GM12878 (cell line): ENCODE measurements at regions not wholly inside any gene's neighbourhood (a gene's known extent, or its start where the extent isn't known, plus 50 kb on each side); places are given as distances from the start of the nearest gene placed in this dataset.

ENCODE experiments used
- ATAC-seq: fragments of 200-7000 bp; cut with Tn5 transposase; 3 replicates; pipeline ENCODE4 v1.9.1; 2020; ENCODE audit warnings: mild to moderate bottlenecking, moderate library complexity
- BruUV-seq: library from RNA; stranded (reverse); fragments of 400-500 nt; replicated peaks from 2 replicates; lab custom pipeline; 2021; lab: Mats Ljungman, UMichigan
- CTCF ChIA-PET: fragments of 300-600 bp; sonication (Branson Sonifier 250); formaldehyde crosslinking; extraction: SDS; loops from one replicate; lab custom pipeline; 2021; ENCODE audit warnings: inconsistent platforms; lab: Yijun Ruan, JAX
- POLR2A ChIA-PET: fragments of 350-600 bp; formaldehyde crosslinking; extraction: SDS; loops from one replicate; lab custom pipeline; 2021; ENCODE audit warnings: inconsistent platforms; lab: Charles Lee
- RAD21 ChIA-PET: fragments of 300-600 bp; sonication (Branson Sonifier 250); formaldehyde crosslinking; loops from one replicate; lab custom pipeline; 2023; ENCODE audit warnings: antibody characterized with exemption; ENCODE audit not compliant: unreplicated experiment; lab: Charles Lee
- SMC1A ChIA-PET: fragments of 300-600 bp; sonication (Branson Sonifier 250); formaldehyde crosslinking; loops from one replicate; lab custom pipeline; 2023; ENCODE audit not compliant: unreplicated experiment, uncharacterized antibody; lab: Charles Lee
- DNase-seq: peaks from one replicate; pipeline ENCODE4 v3.0.0-alpha.2; 2011; ENCODE audit warnings: low read depth, low spot score
- FAIRE-seq: peaks from 3 replicates; lab custom pipeline; 2011; peaks lifted over from hg19 to GRCh38; lab: Jason Lieb, UNC
- H2AFZ ChIP-seq: 2 replicates; pipeline ENCODE4 v1.6.0; 2011; ENCODE audit warnings: low read depth, low read length, control low read depth; ENCODE audit not compliant: control insufficient read depth
- H3K27ac ChIP-seq: 2 replicates; pipeline ENCODE4 v1.5.1; 2011; ENCODE audit warnings: control low read depth; ENCODE audit not compliant: control insufficient read depth, insufficient read depth
- H3K27me3 ChIP-seq, 2 experiments: replicated peaks in 1 of 2; 2 replicates each; pipeline versions ENCODE4 v1.6.0 to v1.6.1; 2011; ENCODE audit warnings: low read length in 1 of 2; ENCODE audit not compliant: control insufficient read depth in 2 of 2, insufficient read depth in 2 of 2
- H3K36me3 ChIP-seq, 2 experiments: 2 replicates each; pipeline ENCODE4 v1.5.1; 2011; ENCODE audit warnings: low read length in 1 of 2; ENCODE audit not compliant: control insufficient read depth in 2 of 2, insufficient read depth in 2 of 2
- H3K4me1 ChIP-seq: 2 replicates; pipeline ENCODE4 v1.6.1; 2011; ENCODE audit warnings: mild to moderate bottlenecking, low read length, moderate library complexity, mixed read lengths; ENCODE audit not compliant: control insufficient read depth, insufficient read depth
- H3K4me2 ChIP-seq: 2 replicates; pipeline ENCODE4 v1.6.0; 2011; ENCODE audit warnings: control low read depth; ENCODE audit not compliant: control insufficient read depth, insufficient read depth
- H3K4me3 ChIP-seq: fragments of 200-600 bp; sonication (generic); 2 replicates; pipeline ENCODE4 v1.5.1; 2016
- H3K79me2 ChIP-seq: 2 replicates; pipeline ENCODE4 v1.6.0; 2011; ENCODE audit warnings: low read length; ENCODE audit not compliant: control insufficient read depth, insufficient read depth
- H3K9ac ChIP-seq: 2 replicates; pipeline ENCODE4 v1.8.0; 2011; ENCODE audit warnings: low read length, control low read depth, mixed read lengths; ENCODE audit not compliant: control insufficient read depth, insufficient read depth
- H3K9me3 ChIP-seq: replicated peaks from 3 replicates; pipeline ENCODE4 v1.5.1; 2011; ENCODE audit warnings: mild to moderate bottlenecking, low read length; ENCODE audit not compliant: control insufficient read depth, insufficient read depth
- H4K20me1 ChIP-seq: 2 replicates; pipeline ENCODE4 v1.6.0; 2011; ENCODE audit not compliant: control insufficient read depth, insufficient read depth
- BRCA1 ChIP-seq: IDR thresholded peaks from 2 replicates; pipeline ENCODE4 v1.6.1; 2011; ENCODE audit warnings: low read depth, low read length, improper control_type of control experiment
- CBX3 ChIP-seq: fragments of 200-600 bp; sonication (generic); IDR thresholded peaks from 2 replicates; pipeline ENCODE4 v1.6.1; 2016; ENCODE audit warnings: low read depth, borderline replicate concordance
- FOXK2 ChIP-seq: fragments of 450-650 bp; IDR thresholded peaks from 2 replicates; pipeline ENCODE4 v1.6.1; 2017; ENCODE audit warnings: mild to moderate bottlenecking, moderate library complexity
- GABPA ChIP-seq: IDR thresholded peaks from 2 replicates; pipeline ENCODE4 v1.6.1; 2014; ENCODE audit warnings: antibody characterized with exemption, low read depth, mild to moderate bottlenecking, inconsistent platforms
- GATAD2B ChIP-seq: fragments of 450-650 bp; conservative IDR thresholded peaks from 2 replicates; pipeline ENCODE4 v1.6.1; 2017; ENCODE audit warnings: low read depth, mild to moderate bottlenecking, moderate library complexity
- NFIC ChIP-seq: IDR thresholded peaks from 2 replicates; pipeline ENCODE4 v1.6.1; 2012; ENCODE audit warnings: low read depth, mild to moderate bottlenecking, inconsistent platforms, low read length, moderate library complexity
- NR2C1 ChIP-seq: fragments of 450-650 bp; IDR thresholded peaks from 2 replicates; pipeline ENCODE4 v1.6.1; 2017; ENCODE audit warnings: antibody characterized with exemption, mild to moderate bottlenecking, moderate library complexity
- POLR2AphosphoS2 ChIP-seq: IDR thresholded peaks from 2 replicates; pipeline ENCODE4 v1.6.1; 2011; ENCODE audit warnings: low read depth, mild to moderate bottlenecking, low read length, improper control_type of control experiment, moderate library complexity
- RBBP5 ChIP-seq: fragments of 200-600 bp; sonication (generic); conservative IDR thresholded peaks from 2 replicates; pipeline ENCODE4 v1.6.1; 2016
- RCOR1 ChIP-seq: conservative IDR thresholded peaks from 2 replicates; pipeline ENCODE4 v1.6.1; 2012; ENCODE audit warnings: low read depth, low read length, improper control_type of control experiment
- RUNX3 ChIP-seq: IDR thresholded peaks from 2 replicates; pipeline ENCODE4 v1.6.1; 2012; ENCODE audit warnings: low read length, inconsistent platforms
- STAT3 ChIP-seq: IDR thresholded peaks from 2 replicates; pipeline ENCODE4 v1.6.1; 2011; ENCODE audit warnings: low read depth, low read length, improper control_type of control experiment
- TARDBP ChIP-seq: IDR thresholded peaks from 2 replicates; pipeline ENCODE4 v1.6.1; 2016; ENCODE audit warnings: borderline replicate concordance
- WGBS: methylation state at CpG from one replicate; pipeline ENCODE4 v1.1.6; 2016; ENCODE audit warnings: low lambda C conversion rate; ENCODE audit not compliant: insufficient replicate concordance, insufficient coverage; ENCODE audit errors: missing lambda C conversion rate; 5-methylcytosine and 5-hydroxymethylcytosine counted together
- in situ Hi-C: fragments of 300-500 bp; cut with MboI; formaldehyde crosslinking; loops from 9 replicates; pipeline ENCODE4 v1.14.3; 2018; ENCODE audit warnings: mixed read lengths
- intact Hi-C: fragments of 100-400 bp; cut with micrococcal nuclease; formaldehyde crosslinking; loops from one replicate; pipeline ENCODE4 v1.14.2; 2022; ENCODE audit not compliant: unreplicated experiment
- TF ChIP-seq, protein P1 (sequence below): fragments of 450-650 bp; IDR thresholded peaks from 2 replicates; pipeline ENCODE4 v1.6.1; 2017; ENCODE audit warnings: mild to moderate bottlenecking, moderate library complexity

DNA sequence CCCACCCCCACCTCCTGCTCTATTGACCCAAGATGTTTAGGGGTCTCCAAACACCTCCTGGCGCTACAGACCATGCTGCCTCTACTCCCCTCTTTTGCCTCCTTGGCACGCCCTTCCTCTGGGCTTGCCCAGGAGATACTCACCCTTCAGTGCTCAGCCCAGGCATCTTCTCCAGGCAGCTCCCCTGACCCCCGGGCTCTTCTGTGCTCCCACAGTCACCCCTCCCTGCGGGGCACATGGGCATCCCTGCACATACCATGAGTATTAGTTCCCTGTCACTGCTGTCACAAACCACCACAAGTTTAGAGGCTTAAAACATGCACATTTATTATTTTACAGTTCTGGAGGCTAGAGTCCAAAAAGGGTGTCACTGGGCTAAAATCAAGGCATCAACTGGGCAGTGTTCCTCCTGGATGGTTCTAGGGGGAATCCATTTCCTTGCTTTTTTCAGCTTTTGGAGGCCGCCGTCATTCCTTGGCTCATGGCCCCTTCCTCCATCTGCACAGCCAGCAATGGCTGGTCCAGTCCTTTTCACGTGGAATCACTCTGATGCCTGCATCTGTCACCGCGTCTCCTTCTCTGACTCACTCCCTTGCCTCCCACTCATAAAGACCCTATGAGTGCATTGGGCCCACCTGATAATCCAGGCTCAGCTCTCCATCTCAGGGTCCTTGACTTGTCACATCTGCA is 230.4 kb upstream of the COPS8 start (continued):
- TF ChIP-seq, protein P1, sequence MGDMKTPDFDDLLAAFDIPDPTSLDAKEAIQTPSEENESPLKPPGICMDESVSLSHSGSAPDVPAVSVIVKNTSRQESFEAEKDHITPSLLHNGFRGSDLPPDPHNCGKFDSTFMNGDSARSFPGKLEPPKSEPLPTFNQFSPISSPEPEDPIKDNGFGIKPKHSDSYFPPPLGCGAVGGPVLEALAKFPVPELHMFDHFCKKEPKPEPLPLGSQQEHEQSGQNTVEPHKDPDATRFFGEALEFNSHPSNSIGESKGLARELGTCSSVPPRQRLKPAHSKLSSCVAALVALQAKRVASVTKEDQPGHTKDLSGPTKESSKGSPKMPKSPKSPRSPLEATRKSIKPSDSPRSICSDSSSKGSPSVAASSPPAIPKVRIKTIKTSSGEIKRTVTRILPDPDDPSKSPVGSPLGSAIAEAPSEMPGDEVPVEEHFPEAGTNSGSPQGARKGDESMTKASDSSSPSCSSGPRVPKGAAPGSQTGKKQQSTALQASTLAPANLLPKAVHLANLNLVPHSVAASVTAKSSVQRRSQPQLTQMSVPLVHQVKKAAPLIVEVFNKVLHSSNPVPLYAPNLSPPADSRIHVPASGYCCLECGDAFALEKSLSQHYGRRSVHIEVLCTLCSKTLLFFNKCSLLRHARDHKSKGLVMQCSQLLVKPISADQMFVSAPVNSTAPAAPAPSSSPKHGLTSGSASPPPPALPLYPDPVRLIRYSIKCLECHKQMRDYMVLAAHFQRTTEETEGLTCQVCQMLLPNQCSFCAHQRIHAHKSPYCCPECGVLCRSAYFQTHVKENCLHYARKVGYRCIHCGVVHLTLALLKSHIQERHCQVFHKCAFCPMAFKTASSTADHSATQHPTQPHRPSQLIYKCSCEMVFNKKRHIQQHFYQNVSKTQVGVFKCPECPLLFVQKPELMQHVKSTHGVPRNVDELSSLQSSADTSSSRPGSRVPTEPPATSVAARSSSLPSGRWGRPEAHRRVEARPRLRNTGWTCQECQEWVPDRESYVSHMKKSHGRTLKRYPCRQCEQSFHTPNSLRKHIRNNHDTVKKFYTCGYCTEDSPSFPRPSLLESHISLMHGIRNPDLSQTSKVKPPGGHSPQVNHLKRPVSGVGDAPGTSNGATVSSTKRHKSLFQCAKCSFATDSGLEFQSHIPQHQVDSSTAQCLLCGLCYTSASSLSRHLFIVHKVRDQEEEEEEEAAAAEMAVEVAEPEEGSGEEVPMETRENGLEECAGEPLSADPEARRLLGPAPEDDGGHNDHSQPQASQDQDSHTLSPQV, result no peak
- TF ChIP-seq RCOR1, result no peak
- no peak for TF ChIP-seq BRCA1
- TF ChIP-seq RBBP5, result no peak
- TF ChIP-seq, all 136 proteins: peak for 0

DNA sequence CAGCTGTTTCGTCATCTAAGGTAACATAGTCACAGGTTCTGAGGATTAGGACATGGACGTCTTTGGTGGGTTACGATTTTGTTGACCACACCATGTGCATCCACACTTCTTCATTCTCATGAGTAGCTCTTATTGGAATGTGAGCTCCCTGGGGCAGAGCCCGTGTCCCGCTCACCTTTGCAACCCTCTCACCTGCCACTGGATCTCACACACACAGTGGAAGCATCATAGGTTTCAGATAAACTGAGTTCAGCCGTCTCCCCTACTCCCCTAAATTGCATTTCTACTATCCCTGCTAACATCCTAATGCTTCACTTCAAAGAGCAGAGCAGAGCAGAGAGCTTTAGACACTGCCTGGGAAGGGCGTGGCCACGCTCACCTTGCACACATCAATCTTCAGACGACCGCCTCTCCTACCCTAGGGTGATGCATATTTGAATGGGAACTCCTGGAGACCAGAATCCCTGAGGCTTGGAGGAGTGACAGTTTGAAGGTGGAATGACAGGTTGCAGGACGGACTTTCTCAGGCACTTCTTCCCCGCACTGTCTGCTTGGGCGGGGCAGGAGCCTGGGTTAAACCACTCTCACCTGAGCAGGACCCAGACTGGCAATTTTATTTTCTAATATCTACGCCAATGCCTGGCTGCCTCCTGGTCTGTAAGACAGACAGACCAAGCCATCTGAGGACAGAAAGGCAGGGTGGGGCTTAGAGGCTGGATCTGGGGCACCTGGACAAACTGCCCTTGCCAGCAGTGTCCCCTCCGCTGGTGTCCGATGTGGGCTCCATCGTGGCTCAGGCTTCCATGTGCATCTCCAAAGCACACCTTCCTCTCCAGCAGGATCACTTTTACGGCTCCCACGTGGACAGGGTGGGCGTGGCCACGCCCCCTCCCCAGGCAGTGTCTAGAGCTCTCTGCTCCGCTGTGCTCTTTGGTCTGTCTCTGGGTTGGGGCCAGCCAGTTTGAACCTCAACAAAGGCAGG is 229.5 kb upstream of the COPS8 start:
- Histone ChIP-seq H3K4me2 (no peak overlapping the region), H3K36me3 (no peaks in the 10 kb centered on the region), H3K9me3 (no peaks in the 10 kb centered on the region; the same call in 2 of the 3 replicates), H3K27ac (no peak overlapping the region), H4K20me1 (no peaks in the 10 kb centered on the region), H2AFZ (no peak overlapping the region), H3K4me1 (no peaks in the 10 kb centered on the region), H3K27me3 (no peaks in the 10 kb centered on the region), H3K9ac (no peak overlapping the region), H3K79me2 (no peaks in the 10 kb centered on the region), H3K4me3 (no peak overlapping the region)
- POLR2A ChIA-PET, result no interaction called here
- intact Hi-C loops (no loop called here), in situ Hi-C loops (no loop called here)
- no peak for FAIRE-seq
- no peak for ATAC-seq
- CTCF ChIA-PET, result no interaction called here
- DNase-seq, result no peak
- 27% methylated on average over 22 of the region's 22 CpGs for WGBS
- RAD21 ChIA-PET, result no interaction called here
- BruUV-seq, result no TSS peak
- SMC1A ChIA-PET, result interaction anchor here (0.6 kb wide), 1 partner anchor 664 kb away, joined by 4 read pairs; no protein-coding TSS in a partner anchor
- TF ChIP-seq, protein P1, result no peak
- no peak for TF ChIP-seq NFIC
- no peak for TF ChIP-seq STAT3
- TF ChIP-seq GATAD2B, result no peak
- TF ChIP-seq NR2C1, result no peak
- no peak for TF ChIP-seq GABPA
- no peak for TF ChIP-seq FOXK2
- no peak for TF ChIP-seq POLR2AphosphoS2
- TF ChIP-seq TARDBP, result no peak
- no peak for TF ChIP-seq RUNX3
- TF ChIP-seq CBX3, result no peak
